HUES48 (cell line): ENCODE measurements at regions not wholly inside any gene's neighbourhood (a gene's known extent, or its start where the extent isn't known, plus 50 kb on each side); places are given as distances from the start of the nearest gene placed in this dataset.
"Not testable (repeated sequence)": the region's sequence is repeated elsewhere in the genome, so short reads cannot be mapped to it uniquely, and the experiment has no call there.

ENCODE experiments used
- H3K27ac ChIP-seq: one replicate; pipeline ENCODE4 v1.7.0; 2013; ENCODE audit warnings: low read depth, low read length, inconsistent platforms
- H3K27me3 ChIP-seq: 2 replicates; pipeline ENCODE4 v1.6.1; 2013; ENCODE audit warnings: mild to moderate bottlenecking, low read length; ENCODE audit not compliant: control insufficient read depth, insufficient read depth
- H3K36me3 ChIP-seq: 2 replicates; pipeline ENCODE4 v1.6.1; 2013; ENCODE audit warnings: low read length; ENCODE audit not compliant: control insufficient read depth, insufficient read depth
- H3K4me1 ChIP-seq: 2 replicates; pipeline ENCODE4 v1.6.1; 2013; ENCODE audit warnings: mild to moderate bottlenecking, low read length; ENCODE audit not compliant: control insufficient read depth, insufficient read depth
- H3K4me3 ChIP-seq: 2 replicates; pipeline ENCODE4 v1.5.1; 2013; ENCODE audit warnings: mild to moderate bottlenecking, low read depth, low read length
- H3K9ac ChIP-seq: 2 replicates; pipeline ENCODE4 v1.6.1; 2013; ENCODE audit warnings: mild to moderate bottlenecking, low read depth, low read length, moderate library complexity
- H3K9me3 ChIP-seq: 2 replicates; pipeline ENCODE4 v1.6.1; 2013; ENCODE audit warnings: low read length; ENCODE audit not compliant: control insufficient read depth, insufficient read depth

GRCh38 chr6:125375821-125376220, 74.1 kb upstream of the HDDC2 start:
- no peaks in the 10 kb centered on the region for H3K36me3 ChIP-seq
- no peak overlapping the region for H3K4me3 ChIP-seq
- no peaks in the 10 kb centered on the region for H3K9me3 ChIP-seq
- 0 out of 2 replicates have a peak, but pooled peaks cover 4% of the 10 kb centered on the region for H3K4me1 ChIP-seq
- H3K9ac ChIP-seq = no peak overlapping the region
- no peak overlapping the region for H3K27ac ChIP-seq
- H3K27me3 ChIP-seq = no peaks in the 10 kb centered on the region

- Histone ChIP-seq H3K4me3 (no peak overlapping the region), H3K36me3 (no peaks in the 10 kb centered on the region), H3K4me1 (0 out of 2 replicates have a peak, but pooled peaks cover 4% of the 10 kb centered on the region), H3K9me3 (no peaks in the 10 kb centered on the region), H3K27ac (no peak overlapping the region), H3K9ac (no peak overlapping the region), H3K27me3 (no peaks in the 10 kb centered on the region)
Measured at GRCh38 chr6:125377621-125378020, 75.9 kb upstream of the HDDC2 start.

- H3K4me3 ChIP-seq = no peak overlapping the region
- H3K27me3 ChIP-seq = no peaks in the 10 kb centered on the region
- H3K9ac ChIP-seq = no peak overlapping the region
- H3K36me3 ChIP-seq = no peaks in the 10 kb centered on the region
- H3K27ac ChIP-seq = no peak overlapping the region
- no peaks in the 10 kb centered on the region for H3K9me3 ChIP-seq
- H3K4me1 ChIP-seq = 0 out of 2 replicates have a peak, but pooled peaks cover 4% of the 10 kb centered on the region
Measured at GRCh38 chr6:125379174-125379573, 77.4 kb upstream of the HDDC2 start.

- Histone ChIP-seq H3K9ac (no peak overlapping the region), H3K27me3 (no peaks in the 10 kb centered on the region), H3K36me3 (no peaks in the 10 kb centered on the region), H3K4me3 (no peak overlapping the region), H3K9me3 (no peaks in the 10 kb centered on the region), H3K4me1 (0 out of 2 replicates have a peak, but pooled peaks cover 4% of the 10 kb centered on the region), H3K27ac (no peak overlapping the region)
Measured at GRCh38 chr6:125380474-125380873, 78.7 kb upstream of the HDDC2 start.

- H3K4me3 ChIP-seq, H3K36me3 ChIP-seq, H3K27ac ChIP-seq, H3K4me1 ChIP-seq, H3K27me3 ChIP-seq, H3K9ac ChIP-seq, H3K9me3 ChIP-seq: not testable (repeated sequence)
Measured at GRCh38 chr6:125386337-125386736, 84.6 kb upstream of the HDDC2 start.

- peaks cover 19% of the 10 kb centered on the region for H3K9me3 ChIP-seq
- no peak overlapping the region for H3K4me3 ChIP-seq
- H3K27me3 ChIP-seq = no peaks in the 10 kb centered on the region
- no peaks in the 10 kb centered on the region for H3K4me1 ChIP-seq
- H3K9ac ChIP-seq = no peak overlapping the region
- no peaks in the 10 kb centered on the region for H3K36me3 ChIP-seq
- H3K27ac ChIP-seq = no peak overlapping the region
Measured at GRCh38 chr6:125392682-125393081, 90.9 kb upstream of the HDDC2 start.

- no peak overlapping the region for H3K9ac ChIP-seq
- no peak overlapping the region for H3K27ac ChIP-seq
- H3K4me1 ChIP-seq = no peaks in the 10 kb centered on the region
- no peaks in the 10 kb centered on the region for H3K36me3 ChIP-seq
- H3K4me3 ChIP-seq = no peak overlapping the region
- no peaks in the 10 kb centered on the region for H3K27me3 ChIP-seq
- H3K9me3 ChIP-seq = peaks cover 19% of the 10 kb centered on the region
Measured at GRCh38 chr6:125393449-125393858, 91.7 kb upstream of the HDDC2 start.

GRCh38 chr6:125406741-125407140, 105.0 kb upstream of the HDDC2 start:
- Histone ChIP-seq H3K9me3 (0 out of 2 replicates have a peak, but pooled peaks cover 7% of the 10 kb centered on the region), H3K27ac (no peak overlapping the region), H3K4me3 (no peak overlapping the region), H3K9ac (no peak overlapping the region), H3K36me3 (no peaks in the 10 kb centered on the region), H3K27me3 (no peaks in the 10 kb centered on the region), H3K4me1 (no peaks in the 10 kb centered on the region)

GRCh38 chr6:125414507-125414906, 112.7 kb upstream of the HDDC2 start:
- Histone ChIP-seq H3K4me3 (no peak overlapping the region), H3K27ac (no peak overlapping the region), H3K27me3 (no peaks in the 10 kb centered on the region), H3K36me3 (no peaks in the 10 kb centered on the region), H3K9me3 (0 out of 2 replicates have a peak, but pooled peaks cover 6% of the 10 kb centered on the region), H3K9ac (no peak overlapping the region), H3K4me1 (no peaks in the 10 kb centered on the region)

GRCh38 chr6:125415913-125416312, 114.1 kb upstream of the HDDC2 start:
- Histone ChIP-seq H3K9me3 (0 out of 2 replicates have a peak, but pooled peaks cover 6% of the 10 kb centered on the region), H3K4me1 (peaks cover under 1% of the 10 kb centered on the region), H3K27ac (no peak overlapping the region), H3K36me3 (no peaks in the 10 kb centered on the region), H3K27me3 (no peaks in the 10 kb centered on the region), H3K9ac (no peak overlapping the region), H3K4me3 (no peak overlapping the region)

- H3K27ac ChIP-seq = peak overlapping the region; percentile 88
- no peaks in the 10 kb centered on the region for H3K9me3 ChIP-seq
- H3K4me1 ChIP-seq = peaks cover 23% of the 10 kb centered on the region
- H3K9ac ChIP-seq = no peak overlapping the region
- H3K36me3 ChIP-seq = no peaks in the 10 kb centered on the region
- 0 out of 2 replicates have a peak overlapping the region, but pooled peaks have one; percentile 11 for H3K4me3 ChIP-seq
- H3K27me3 ChIP-seq = no peaks in the 10 kb centered on the region
Measured at GRCh38 chr6:125421836-125422235, 120.1 kb upstream of the HDDC2 start.

GRCh38 chr6:125423047-125423446, 121.3 kb upstream of the HDDC2 start:
- no peak overlapping the region for H3K27ac ChIP-seq
- no peak overlapping the region for H3K9ac ChIP-seq
- H3K4me3 ChIP-seq = no peak overlapping the region
- H3K4me1 ChIP-seq = peaks cover 23% of the 10 kb centered on the region
- no peaks in the 10 kb centered on the region for H3K36me3 ChIP-seq
- H3K9me3 ChIP-seq = no peaks in the 10 kb centered on the region
- no peaks in the 10 kb centered on the region for H3K27me3 ChIP-seq
